ENCODE measurements at regions not wholly inside any gene's neighbourhood (a gene's known extent, or its start where the extent isn't known, plus 50 kb on each side); places are given as distances from the start of the nearest gene placed in this dataset.

DNA sequence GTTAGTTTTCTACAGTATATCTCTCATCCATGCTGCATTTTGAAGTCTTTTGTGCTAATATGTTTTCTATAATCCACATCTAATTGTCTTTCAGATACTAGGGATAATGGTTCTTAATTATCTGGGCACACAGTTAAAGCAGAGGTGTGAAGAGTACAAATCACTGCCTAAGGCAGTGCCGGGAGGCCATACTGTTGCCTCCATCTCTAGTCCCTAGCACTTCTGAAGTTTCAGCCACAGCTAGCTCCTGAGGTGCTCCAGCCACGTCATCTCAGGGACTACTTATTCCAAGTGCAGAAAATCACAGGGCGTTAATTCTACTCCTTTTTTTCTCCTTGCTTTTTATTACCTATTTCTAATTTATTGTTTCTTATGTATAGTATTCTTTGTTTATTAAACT lies 760.0 kb upstream of the FAM174A start:
- DNase-seq (ENCODE audit: low read depth in 1 of 2, low spot score in 2 of 2) (no peak), FAIRE-seq (no peak)
- H3K79me1 ChIP-seq (ENCODE audit: low read depth, low read length) = no peaks in the 10 kb centered on the region
- H2BK120ac ChIP-seq (replicated peaks; ENCODE audit: low read depth, low read length) = no peak overlapping the region
- no peaks in the 10 kb centered on the region for H4K20me1 ChIP-seq (replicated peaks in 1 of 2; ENCODE audit: control insufficient read depth in 1 of 2, insufficient read depth in 2 of 2, low read length in 2 of 2)
- H3K27me3 ChIP-seq (replicated peaks in 1 of 4; ENCODE audit: control insufficient read depth in 3 of 4, extremely low read depth in 1 of 4, insufficient read depth in 3 of 4, low read length in 3 of 4) = no peaks in the 10 kb centered on the region
- no peak overlapping the region for H2BK20ac ChIP-seq (ENCODE audit: low read length)
- H4K5ac ChIP-seq (ENCODE audit: insufficient read length, low read depth, low read length) = no peak overlapping the region
- no peak overlapping the region for H3K4me2 ChIP-seq (ENCODE audit: insufficient read depth in 1 of 2, low read depth in 2 of 2, low read length in 2 of 2)
- no peak overlapping the region for H3K4ac ChIP-seq (replicated peaks; ENCODE audit: insufficient read length, low read depth, low read length)
- TF ChIP-seq CHD1 (IDR thresholded peaks at IDR 0.05; ENCODE audit: low read depth, low read length) (no peak), SUZ12 (IDR thresholded peaks at IDR 0.05; ENCODE audit: low read length) (no peak)
- no peak overlapping the region for H2BK15ac ChIP-seq (ENCODE audit: low read length)
- H3K9ac ChIP-seq (replicated peaks in 1 of 4; ENCODE audit: extremely low read depth in 1 of 4, low read depth in 3 of 4, low read length in 3 of 4) = no peak overlapping the region
- no peak overlapping the region for H3K14ac ChIP-seq (ENCODE audit: insufficient read length)
- WGBS, 2 experiments (ENCODE audit: extremely low coverage in 1 of 2, insufficient coverage in 1 of 2, insufficient read length in 1 of 2, insufficient replicate concordance in 2 of 2, low coverage in 1 of 2, low lambda C conversion rate in 2 of 2, missing lambda C conversion rate in 1 of 2) = 89% methylated on average over 3 of the region's 3 CpGs; no CpG with 5 or more reads in 1 of the 2 experiments
- H2AK5ac ChIP-seq (ENCODE audit: low read depth, low read length) = no peak overlapping the region
- no peaks in the 10 kb centered on the region for H3K79me2 ChIP-seq (ENCODE audit: control insufficient read depth in 1 of 2, insufficient read depth in 2 of 2, low read length in 2 of 2)
- H3K4me1 ChIP-seq (replicated peaks in 1 of 4; ENCODE audit: control insufficient read depth in 3 of 4, insufficient read depth in 4 of 4, low read length in 3 of 4) = no peaks in the 10 kb centered on the region
- H3K27ac ChIP-seq (ENCODE audit: low read depth, low read length) = no peak overlapping the region
- H2BK12ac ChIP-seq (ENCODE audit: low read depth, low read length) = no peak overlapping the region
- no peak overlapping the region for H4K91ac ChIP-seq (replicated peaks; ENCODE audit: insufficient read length, low read length)
- H3K9me3 ChIP-seq (ENCODE audit: insufficient read depth in 2 of 2, low read depth in 1 of 2, low read length in 1 of 2) = no peaks in the 10 kb centered on the region
- H3K56ac ChIP-seq (replicated peaks; ENCODE audit: insufficient read length, low read depth, low read length) = no peak overlapping the region
- H3K36me3 ChIP-seq (ENCODE audit: control insufficient read depth in 2 of 4, insufficient read depth in 4 of 4, low read length in 3 of 4) = no peaks in the 10 kb centered on the region
- POLR2A ChIA-PET (ENCODE audit: partially characterized antibody) = no interaction called here
- H2BK5ac ChIP-seq (ENCODE audit: low read depth, low read length) = no peak overlapping the region
- no peak overlapping the region for H3K23ac ChIP-seq (ENCODE audit: insufficient read length)
- no peaks in the 10 kb centered on the region for H3K23me2 ChIP-seq (ENCODE audit: low read depth, low read length)
- H4K8ac ChIP-seq (ENCODE audit: extremely low read depth, insufficient read depth, low read length) = no peak overlapping the region
- CTCF ChIA-PET (ENCODE audit: partially characterized antibody) = no interaction called here
- no peak overlapping the region for H3K18ac ChIP-seq (ENCODE audit: extremely low read depth, low read length)
- no peak overlapping the region for H3K4me3 ChIP-seq (ENCODE audit: extremely low read depth in 1 of 4, insufficient read depth in 2 of 4, low read depth in 3 of 4, low read length in 4 of 4)
- H2AFZ ChIP-seq (ENCODE audit: low read length) = no peak overlapping the region

All from H1 (cell line).